BE2C (cell line): ENCODE measurements at regions not wholly inside any gene's neighbourhood (a gene's known extent, or its start where the extent isn't known, plus 50 kb on each side); places are given as distances from the start of the nearest gene placed in this dataset.

Experiments
- DNase-seq: peaks from one replicate; pipeline ENCODE4 v3.0.0-alpha.2; 2020
- H3K27me3 ChIP-seq: fragments of 250-450 bp; sonication (Bioruptor Pico); 2 replicates; pipeline ENCODE4 v1.5.1; 2020; ENCODE audit warnings: mild to moderate bottlenecking
- H3K36me3 ChIP-seq: fragments of 250-450 bp; sonication (Bioruptor Pico); 2 replicates; pipeline ENCODE4 v1.5.1; 2020; ENCODE audit warnings: mild to moderate bottlenecking
- H3K4me1 ChIP-seq: fragments of 250-450 bp; sonication (Bioruptor Pico); 2 replicates; pipeline ENCODE4 v1.5.1; 2020
- H3K4me3 ChIP-seq: 2 replicates; pipeline ENCODE4 v1.5.1; 2011; ENCODE audit warnings: low read depth, low read length
- H3K9me3 ChIP-seq: fragments of 250-450 bp; sonication (Bioruptor Pico); 2 replicates; pipeline ENCODE4 v1.5.1; 2020
- TF ChIP-seq, protein P1 (sequence below): IDR thresholded peaks from 2 replicates; pipeline ENCODE4 v1.5.1; 2012; ENCODE audit warnings: mild to moderate bottlenecking, low read depth, low read length

DNA sequence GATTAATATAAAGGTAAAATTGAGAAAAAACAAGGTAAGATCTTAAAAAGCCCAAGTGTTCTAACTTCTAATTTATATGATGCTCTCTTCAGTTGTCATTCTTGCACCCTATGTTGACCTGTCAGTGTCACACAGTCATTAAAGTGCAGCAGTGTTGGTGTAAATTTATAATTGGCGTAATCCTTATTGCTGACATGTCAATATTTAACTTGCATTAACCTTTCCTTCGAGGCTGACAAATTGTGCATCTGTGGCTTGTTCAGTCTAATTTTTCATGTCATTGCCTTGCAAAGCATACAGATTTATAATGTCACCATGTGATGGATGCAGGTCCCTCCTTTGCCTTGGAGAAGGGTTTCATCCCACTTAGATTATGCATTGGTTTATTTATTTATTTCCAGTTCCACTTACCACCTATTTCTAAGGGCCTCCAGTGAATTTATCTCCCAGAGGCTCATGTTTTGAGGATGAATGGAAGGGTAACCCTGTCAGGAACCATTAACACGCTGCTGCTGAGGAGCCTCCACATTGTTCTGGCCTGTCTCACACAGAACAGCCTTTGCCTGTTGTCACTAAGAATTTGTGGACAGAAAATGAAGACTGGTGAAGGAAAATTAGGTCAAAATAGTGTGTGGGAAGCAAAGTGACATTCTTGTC lies 1098.5 kb upstream of the LCORL start:
- Histone ChIP-seq H3K4me3 (no peak overlapping the region), H3K27me3 (no peaks in the 10 kb centered on the region), H3K36me3 (no peaks in the 10 kb centered on the region), H3K9me3 (no peaks in the 10 kb centered on the region; the same call in 1 of the 2 replicates), H3K4me1 (no peaks in the 10 kb centered on the region)
- no peak for DNase-seq
- TF ChIP-seq, protein P1, sequence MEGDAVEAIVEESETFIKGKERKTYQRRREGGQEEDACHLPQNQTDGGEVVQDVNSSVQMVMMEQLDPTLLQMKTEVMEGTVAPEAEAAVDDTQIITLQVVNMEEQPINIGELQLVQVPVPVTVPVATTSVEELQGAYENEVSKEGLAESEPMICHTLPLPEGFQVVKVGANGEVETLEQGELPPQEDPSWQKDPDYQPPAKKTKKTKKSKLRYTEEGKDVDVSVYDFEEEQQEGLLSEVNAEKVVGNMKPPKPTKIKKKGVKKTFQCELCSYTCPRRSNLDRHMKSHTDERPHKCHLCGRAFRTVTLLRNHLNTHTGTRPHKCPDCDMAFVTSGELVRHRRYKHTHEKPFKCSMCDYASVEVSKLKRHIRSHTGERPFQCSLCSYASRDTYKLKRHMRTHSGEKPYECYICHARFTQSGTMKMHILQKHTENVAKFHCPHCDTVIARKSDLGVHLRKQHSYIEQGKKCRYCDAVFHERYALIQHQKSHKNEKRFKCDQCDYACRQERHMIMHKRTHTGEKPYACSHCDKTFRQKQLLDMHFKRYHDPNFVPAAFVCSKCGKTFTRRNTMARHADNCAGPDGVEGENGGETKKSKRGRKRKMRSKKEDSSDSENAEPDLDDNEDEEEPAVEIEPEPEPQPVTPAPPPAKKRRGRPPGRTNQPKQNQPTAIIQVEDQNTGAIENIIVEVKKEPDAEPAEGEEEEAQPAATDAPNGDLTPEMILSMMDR: no peak

DNA sequence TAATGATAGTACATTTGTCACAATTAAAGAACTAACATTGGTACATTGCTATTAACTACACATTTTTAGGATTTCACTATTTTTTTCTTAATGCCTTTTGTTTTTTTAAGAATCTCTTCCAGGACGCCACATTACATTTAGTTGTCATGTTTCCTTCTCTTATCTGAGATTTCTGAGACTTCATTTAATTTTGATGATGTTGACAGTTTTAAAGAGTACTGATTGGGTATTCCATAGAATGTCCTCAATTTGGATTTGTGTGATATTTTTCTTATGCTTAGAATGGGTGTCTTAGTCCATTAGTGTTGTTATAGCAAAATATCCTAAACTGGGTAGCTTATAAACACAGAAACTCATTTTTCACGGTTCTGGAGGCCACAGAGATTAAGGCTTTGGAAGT lies 1095.5 kb upstream of the LCORL start:
- no peak overlapping the region for H3K4me3 ChIP-seq
- no peaks in the 10 kb centered on the region for H3K36me3 ChIP-seq
- TF ChIP-seq, protein P1: no peak
- H3K27me3 ChIP-seq: no peaks in the 10 kb centered on the region
- no peak for DNase-seq
- H3K9me3 ChIP-seq: no peaks in the 10 kb centered on the region; the same call in 1 of the 2 replicates
- no peaks in the 10 kb centered on the region for H3K4me1 ChIP-seq

DNA sequence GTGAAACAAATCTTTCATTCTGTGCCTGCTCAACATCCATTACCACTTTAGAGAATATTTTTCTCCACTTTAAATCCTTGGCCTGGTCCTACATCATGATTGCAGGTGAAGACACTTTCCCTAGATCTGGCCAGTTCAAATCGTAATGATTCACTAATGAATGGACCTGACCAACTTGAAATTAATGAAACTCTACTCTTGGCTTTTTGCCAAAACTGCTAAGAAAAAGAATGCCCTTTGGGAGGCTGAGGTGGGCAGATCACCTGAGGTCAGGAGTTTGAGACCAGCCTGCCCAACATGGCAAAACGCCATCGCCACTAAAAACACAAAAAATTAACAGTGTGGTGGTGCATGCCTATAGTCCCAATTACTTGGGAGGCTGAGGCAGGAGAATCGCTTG lies 1082.6 kb upstream of the LCORL start:
- no peak for DNase-seq
- TF ChIP-seq, protein P1: no peak
- H3K27me3 ChIP-seq: no peaks in the 10 kb centered on the region
- H3K9me3 ChIP-seq: no peaks in the 10 kb centered on the region
- H3K36me3 ChIP-seq: no peaks in the 10 kb centered on the region
- no peaks in the 10 kb centered on the region for H3K4me1 ChIP-seq
- no peak overlapping the region for H3K4me3 ChIP-seq

DNA sequence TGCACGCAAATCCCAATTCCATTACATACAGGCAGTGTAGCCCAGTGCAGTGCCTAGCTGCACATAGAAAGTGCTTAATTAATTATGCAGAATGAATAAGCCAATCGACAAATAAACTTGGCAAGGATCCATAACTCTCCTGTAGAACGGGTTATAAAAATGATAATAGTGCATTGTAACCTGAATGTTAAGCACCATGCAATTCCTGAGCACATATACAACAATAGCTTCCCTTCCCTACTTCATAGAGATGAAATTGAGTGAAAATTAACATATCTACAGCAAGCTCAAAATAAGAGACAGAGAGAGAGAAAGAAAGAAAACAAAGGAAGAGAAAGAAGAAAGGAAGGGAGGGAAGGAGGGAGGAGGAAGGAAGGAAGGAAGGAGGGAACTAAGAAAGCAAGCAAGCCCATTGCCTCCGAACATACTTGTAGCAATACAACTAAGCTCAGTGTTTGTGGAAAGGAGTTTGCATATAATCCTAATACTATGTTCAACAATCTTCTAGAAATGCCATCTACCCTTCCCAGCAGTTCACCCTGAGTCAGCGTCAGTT lies 1074.0 kb upstream of the LCORL start:
- H3K27me3 ChIP-seq: no peaks in the 10 kb centered on the region
- DNase-seq: no peak
- TF ChIP-seq, protein P1: no peak
- H3K9me3 ChIP-seq: no peaks in the 10 kb centered on the region
- no peak overlapping the region for H3K4me3 ChIP-seq
- H3K36me3 ChIP-seq: no peaks in the 10 kb centered on the region
- no peaks in the 10 kb centered on the region for H3K4me1 ChIP-seq

DNA sequence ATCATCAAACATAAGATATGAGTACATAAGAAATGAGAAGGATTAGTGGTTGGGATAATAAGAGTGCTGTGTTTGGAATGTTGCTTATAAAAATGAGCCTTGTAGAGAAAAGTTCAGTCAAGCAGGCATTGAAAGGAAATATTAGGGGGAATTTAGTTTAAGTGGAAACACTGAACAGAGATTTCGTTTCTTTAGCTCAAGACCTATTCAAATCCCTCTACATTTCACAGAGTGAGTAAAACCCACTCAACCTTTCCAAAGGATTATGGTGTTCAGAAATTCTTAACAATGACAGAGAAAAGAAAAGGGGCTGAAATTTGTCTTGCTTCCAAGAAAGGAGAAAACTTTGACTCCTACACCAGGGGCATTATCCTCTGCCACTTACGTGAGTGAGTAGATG lies 1072.4 kb upstream of the LCORL start:
- TF ChIP-seq, protein P1: no peak
- H3K36me3 ChIP-seq: no peaks in the 10 kb centered on the region
- H3K9me3 ChIP-seq: no peaks in the 10 kb centered on the region
- H3K4me1 ChIP-seq: no peaks in the 10 kb centered on the region
- no peak overlapping the region for H3K4me3 ChIP-seq
- no peaks in the 10 kb centered on the region for H3K27me3 ChIP-seq
- DNase-seq: no peak

DNA sequence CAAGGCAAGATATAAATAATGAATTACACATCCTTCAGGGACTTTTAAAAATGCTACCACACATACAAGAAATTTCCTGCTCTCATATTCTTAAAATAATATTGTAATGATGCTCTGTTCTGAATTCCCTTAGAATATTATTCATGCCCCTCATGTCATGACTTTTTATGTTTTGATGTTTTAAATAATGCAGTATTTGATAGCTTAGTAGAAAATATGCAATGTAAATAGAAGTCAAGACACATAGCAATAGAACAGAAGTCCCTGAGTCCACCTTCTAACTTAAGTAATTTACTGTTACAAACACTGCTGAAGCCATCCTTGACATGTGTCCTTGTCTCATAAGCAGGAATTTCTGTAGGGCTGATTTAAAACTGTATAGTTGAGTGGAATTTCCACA lies 1071.2 kb upstream of the LCORL start:
- no peaks in the 10 kb centered on the region for H3K27me3 ChIP-seq
- H3K4me1 ChIP-seq: no peaks in the 10 kb centered on the region
- H3K9me3 ChIP-seq: no peaks in the 10 kb centered on the region
- TF ChIP-seq, protein P1: no peak
- H3K4me3 ChIP-seq: no peak overlapping the region
- no peaks in the 10 kb centered on the region for H3K36me3 ChIP-seq
- DNase-seq: no peak
